GM18520 (cell line): ENCODE measurements at regions not wholly inside any gene's neighbourhood (a gene's known extent, or its start where the extent isn't known, plus 50 kb on each side); places are given as distances from the start of the nearest gene placed in this dataset.

Experiments used
- ATAC-seq: cut with Tn5 transposase; IDR thresholded peaks from one replicate; pipeline ENCODE4 v1.9.1; 2021; ENCODE audit not compliant: unreplicated experiment

GRCh38 chr14:99038431-99038820 is 233.6 kb downstream of the BCL11B start:
- ATAC-seq, result no peak

- no peak for ATAC-seq
Measured at GRCh38 chr14:99039331-99040041, 232.5 kb downstream of the BCL11B start.

- ATAC-seq, result no peak
Measured at GRCh38 chr14:99040052-99040451, 231.9 kb downstream of the BCL11B start.

- ATAC-seq, result no peak
Measured at GRCh38 chr14:99040711-99041110, 231.3 kb downstream of the BCL11B start.

- no peak for ATAC-seq
Measured at GRCh38 chr14:99041141-99041819, 230.7 kb downstream of the BCL11B start.

GRCh38 chr14:99041820-99042174 is 230.2 kb downstream of the BCL11B start:
- ATAC-seq, result no peak

GRCh38 chr14:99042381-99043266 is 229.4 kb downstream of the BCL11B start:
- ATAC-seq, result no peak

- no peak for ATAC-seq
Measured at GRCh38 chr14:99043267-99043615, 228.8 kb downstream of the BCL11B start.

GRCh38 chr14:99043756-99044155 is 228.2 kb downstream of the BCL11B start:
- ATAC-seq, result no peak

GRCh38 chr14:99047441-99048031 is 224.5 kb downstream of the BCL11B start:
- no peak for ATAC-seq

- no peak for ATAC-seq
Measured at GRCh38 chr14:99050309-99050708, 221.7 kb downstream of the BCL11B start.

GRCh38 chr14:99052467-99052866 is 219.5 kb downstream of the BCL11B start:
- no peak for ATAC-seq

GRCh38 chr14:99055019-99055418 is 217.0 kb downstream of the BCL11B start:
- no peak for ATAC-seq

- no peak for ATAC-seq
Measured at GRCh38 chr14:99055816-99056215, 216.2 kb downstream of the BCL11B start.

- ATAC-seq, result no peak
Measured at GRCh38 chr14:99057576-99058083, 214.4 kb downstream of the BCL11B start.

GRCh38 chr14:99058542-99058941 is 213.5 kb downstream of the BCL11B start:
- no peak for ATAC-seq

GRCh38 chr14:99062216-99062615 is 209.8 kb downstream of the BCL11B start:
- ATAC-seq, result no peak

GRCh38 chr14:99062772-99063418 is 209.1 kb downstream of the BCL11B start:
- no peak for ATAC-seq

GRCh38 chr14:99063620-99064225 is 208.3 kb downstream of the BCL11B start:
- ATAC-seq, result no peak

- no peak for ATAC-seq
Measured at GRCh38 chr14:99064262-99064954, 207.6 kb downstream of the BCL11B start.
